NCI-H1436 treated with DMSO at 0.1 percent for 48 hours (cell line): ENCODE measurements at regions not wholly inside any gene's neighbourhood (a gene's known extent, or its start where the extent isn't known, plus 50 kb on each side); places are given as distances from the start of the nearest gene placed in this dataset.
"Not testable (repeated sequence)": the region's sequence is repeated elsewhere in the genome, so short reads cannot be mapped to it uniquely, and the experiment has no call there.

Source experiments
- DNase-seq: peaks from one replicate; lab custom pipeline; 2025; lab: John Stamatoyannopoulos, UW

- DNase-seq = no peak
Observed at GRCh38 chr10:33037726-33038125, 79.7 kb upstream of the ITGB1 start.

DNA sequence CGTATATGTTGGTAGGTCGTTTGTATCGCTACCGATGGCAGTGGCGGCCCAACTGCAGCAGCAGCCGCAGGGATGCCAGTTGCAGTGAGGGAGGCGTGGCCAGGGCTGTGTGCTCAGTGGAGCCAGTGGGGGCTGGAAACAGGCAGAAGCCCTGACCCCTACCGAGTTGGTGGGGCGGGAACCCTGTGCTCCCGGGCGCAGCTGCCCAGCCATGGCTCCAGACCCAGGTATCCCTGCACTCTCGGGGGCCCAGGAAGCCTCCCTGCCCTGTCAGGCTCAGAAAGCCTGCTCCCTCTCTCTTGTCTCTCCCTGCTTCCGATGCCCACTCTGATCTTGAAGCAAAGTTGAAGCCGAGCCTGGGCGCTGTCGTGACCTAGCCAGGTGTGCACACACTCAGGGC is 78.6 kb upstream of the ITGB1 start:
- DNase-seq = no peak

- DNase-seq = no peak
Observed at GRCh38 chr10:33035411-33035810, 77.4 kb upstream of the ITGB1 start.

- DNase-seq = no peak
Observed at GRCh38 chr10:33034931-33035330, 76.9 kb upstream of the ITGB1 start.

- no peak for DNase-seq
Observed at GRCh38 chr10:33032654-33033151, 74.7 kb upstream of the ITGB1 start.

GRCh38 chr10:33031815-33032653 is 74.0 kb upstream of the ITGB1 start:
- no peak for DNase-seq

- no peak for DNase-seq
Observed at GRCh38 chr10:33031171-33031570, 73.1 kb upstream of the ITGB1 start.

- not testable (repeated sequence) for DNase-seq
Observed at GRCh38 chr10:33028515-33028914, 70.5 kb upstream of the ITGB1 start.

- DNase-seq = no peak
Observed at GRCh38 chr10:33027088-33027487, 69.1 kb upstream of the ITGB1 start.

- DNase-seq = no peak
Observed at GRCh38 chr10:33026422-33026821, 68.4 kb upstream of the ITGB1 start.

- DNase-seq = no peak
Observed at GRCh38 chr10:33025910-33026309, 67.9 kb upstream of the ITGB1 start.

GRCh38 chr10:33025039-33025438 is 67.0 kb upstream of the ITGB1 start:
- DNase-seq = no peak

GRCh38 chr10:33022691-33023090 is 64.7 kb upstream of the ITGB1 start:
- no peak for DNase-seq

DNA sequence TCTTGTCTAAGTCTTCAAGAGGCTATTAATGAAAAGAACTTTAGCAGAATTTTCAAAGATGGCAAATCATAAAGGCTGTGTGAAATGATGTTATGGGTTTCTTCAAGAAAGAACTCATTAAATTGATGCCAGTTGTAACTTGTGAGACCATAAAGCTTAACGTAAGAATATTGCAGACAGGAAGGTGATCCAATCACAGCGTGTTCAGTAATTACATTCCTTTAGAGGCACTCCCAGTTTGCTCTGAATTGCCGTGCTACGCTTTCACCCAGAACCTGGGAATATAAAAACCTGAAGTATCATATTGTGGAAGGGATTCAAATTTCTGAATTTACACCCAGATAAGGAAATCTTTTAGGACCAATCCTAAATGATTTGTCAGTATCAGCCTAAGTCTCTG is 64.1 kb upstream of the ITGB1 start:
- DNase-seq = no peak

DNA sequence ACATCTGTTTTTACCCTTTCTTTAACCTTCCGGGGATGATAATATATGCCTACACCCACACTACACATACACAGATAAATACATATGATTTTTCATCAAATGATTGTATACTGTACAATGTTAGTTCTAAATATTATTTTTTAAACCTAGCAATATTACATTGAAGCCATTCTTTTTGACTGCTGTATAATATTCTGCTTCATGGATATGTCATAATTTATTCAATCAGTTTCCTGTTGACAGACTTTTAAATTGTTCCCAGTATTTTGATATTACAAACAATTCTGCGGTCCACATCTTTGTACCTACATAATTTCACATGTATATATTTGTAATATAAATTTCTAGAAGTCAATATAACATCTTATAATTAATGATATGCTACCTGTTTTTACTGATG is 59.0 kb upstream of the ITGB1 start:
- DNase-seq = no peak

- no peak for DNase-seq
Observed at GRCh38 chr10:33015761-33016547, 57.9 kb upstream of the ITGB1 start.

- not testable (repeated sequence) for DNase-seq
Observed at GRCh38 chr10:33013331-33013730, 55.3 kb upstream of the ITGB1 start.

DNA sequence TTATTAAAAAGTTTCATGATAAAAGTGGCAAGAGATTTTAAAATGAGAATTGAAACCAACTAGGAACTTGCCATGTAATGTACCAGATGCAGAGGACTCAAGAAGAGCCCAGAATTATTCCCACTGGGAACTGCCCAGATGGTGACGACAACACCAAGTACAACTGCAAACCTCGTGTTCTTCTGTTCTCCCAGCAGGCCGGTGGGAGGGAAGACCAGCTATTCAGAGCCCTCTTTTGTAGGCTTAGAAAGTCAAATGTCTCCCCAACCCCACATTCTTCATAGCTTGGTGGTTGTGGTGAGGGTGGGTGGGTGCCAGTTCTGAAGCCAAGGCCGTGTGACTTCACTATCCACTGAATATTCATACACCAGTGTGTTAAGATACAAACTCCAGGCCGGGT is 54.3 kb upstream of the ITGB1 start:
- no peak for DNase-seq

DNA sequence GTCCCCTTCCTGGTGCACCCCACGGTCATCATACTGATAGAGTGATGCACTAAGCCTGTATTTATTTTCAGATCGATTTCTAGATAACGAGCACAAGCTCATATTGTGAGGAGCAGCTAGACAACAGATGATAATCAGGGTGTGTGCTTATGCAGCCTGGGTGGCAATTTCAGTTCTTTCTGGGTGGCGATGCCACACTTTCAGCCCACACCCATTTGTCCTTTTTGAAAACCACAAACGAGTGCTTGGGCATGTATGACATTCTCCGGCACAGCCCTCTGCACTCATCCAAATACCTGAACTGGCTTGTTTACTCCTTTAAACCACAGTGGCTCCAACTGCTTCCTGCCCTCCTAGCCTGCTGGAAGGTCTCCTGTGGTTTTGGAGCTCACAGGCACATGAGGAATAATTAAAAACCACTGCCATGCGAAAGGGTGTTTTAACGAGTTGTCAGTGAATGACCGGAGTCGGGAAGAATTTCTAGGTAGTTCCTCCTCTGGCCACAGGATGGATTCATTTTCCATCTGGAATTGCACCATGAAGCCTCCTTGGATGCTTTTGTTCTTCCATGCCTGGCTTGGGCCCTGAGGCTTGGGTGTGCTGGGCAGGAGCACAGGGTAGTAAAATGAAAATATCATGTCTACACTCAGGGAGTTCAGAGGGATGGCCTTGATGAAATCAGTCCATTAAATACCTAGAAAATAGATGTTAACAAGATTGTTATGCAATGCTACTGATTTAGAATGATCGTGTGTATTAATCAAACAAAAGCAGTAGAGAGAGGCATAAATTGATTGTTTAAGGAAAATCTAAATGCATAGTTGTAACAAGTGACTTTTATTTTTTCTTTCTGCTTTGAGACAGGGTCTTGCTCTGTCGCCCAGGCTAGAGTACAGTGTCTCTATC is 52.4 kb upstream of the ITGB1 start:
- DNase-seq = no peak

DNA sequence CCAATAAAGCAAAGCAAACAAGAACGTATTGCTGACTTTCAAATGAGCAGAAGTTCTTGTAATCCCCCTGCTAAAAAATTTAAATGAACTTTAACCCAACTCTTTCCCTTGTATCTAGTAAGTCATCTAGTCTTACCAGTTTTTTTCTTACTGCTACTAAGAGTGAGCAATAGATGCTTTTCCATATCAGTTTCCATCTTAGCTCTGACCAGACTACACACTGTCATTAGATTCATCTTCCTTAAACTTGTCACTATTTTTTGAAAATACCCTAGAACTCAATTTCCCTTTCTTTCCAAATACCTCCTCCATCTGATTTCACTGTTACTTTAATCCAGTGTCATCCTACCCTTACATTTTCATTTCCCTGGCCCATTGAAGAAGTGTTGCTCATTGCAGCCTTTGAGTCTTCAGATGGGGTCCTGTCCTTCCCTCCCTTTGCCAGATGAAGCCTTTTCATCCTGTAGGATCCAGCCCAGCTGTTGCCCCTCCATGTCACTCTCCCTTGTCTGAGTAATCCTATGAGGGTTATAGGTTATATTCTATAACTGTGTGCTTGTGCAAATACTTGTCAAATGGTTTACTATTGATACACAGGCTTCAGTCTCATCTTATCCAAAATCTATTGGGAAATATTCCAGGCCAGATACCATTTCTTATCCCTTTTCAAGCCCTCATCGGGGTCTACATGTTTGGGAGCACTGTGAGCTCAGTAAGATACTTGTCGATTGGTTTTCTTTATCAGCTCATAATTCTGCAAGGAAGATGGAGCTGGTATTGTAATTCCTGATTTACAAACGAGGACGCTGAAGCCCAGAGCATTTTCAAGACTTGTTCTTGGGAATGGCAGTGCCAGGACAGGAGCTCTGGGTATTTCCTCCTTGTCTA is 51.5 kb upstream of the ITGB1 start:
- DNase-seq = no peak
